Middle frontal gyrus (tissue), 1 donor: ENCODE measurements at regions not wholly inside any gene's neighbourhood (a gene's known extent, or its start where the extent isn't known, plus 50 kb on each side); places are given as distances from the start of the nearest gene placed in this dataset.
"Not testable (repeated sequence)": the region's sequence is repeated elsewhere in the genome, so short reads cannot be mapped to it uniquely, and the experiment has no call there.

Experiments used
- DNase-seq: peaks from one replicate; pipeline ENCODE4 v3.0.0-alpha.2; 2015; ENCODE audit warnings: low spot score; ENCODE audit errors: extremely low spot score

GRCh38 chr7:156516791-156517378, 123.7 kb upstream of the RNF32 start:
- no peak for DNase-seq

- no peak for DNase-seq
These were observed 124.4 kb upstream of the RNF32 start for GRCh38 chr7:156515911-156516790.

GRCh38 chr7:156514851-156515250, 125.7 kb upstream of the RNF32 start:
- DNase-seq, result no peak

GRCh38 chr7:156511426-156511825, 129.1 kb upstream of the RNF32 start:
- DNase-seq, result no peak

GRCh38 chr7:156510966-156511365, 129.6 kb upstream of the RNF32 start:
- DNase-seq, result no peak

- DNase-seq, result no peak
These were observed 131.4 kb upstream of the RNF32 start for GRCh38 chr7:156509216-156509615.

- DNase-seq, result no peak
These were observed 134.7 kb upstream of the RNF32 start for GRCh38 chr7:156505876-156506275.

- no peak for DNase-seq
These were observed 135.7 kb upstream of the RNF32 start for GRCh38 chr7:156504687-156505545.

- DNase-seq, result no peak
These were observed 136.6 kb upstream of the RNF32 start for GRCh38 chr7:156504006-156504405.

GRCh38 chr7:156503196-156503595, 137.4 kb upstream of the RNF32 start:
- DNase-seq, result no peak

- DNase-seq, result not testable (repeated sequence)
These were observed 138.8 kb upstream of the RNF32 start for GRCh38 chr7:156501815-156502214.

GRCh38 chr7:156499247-156499881, 141.2 kb upstream of the RNF32 start:
- no peak for DNase-seq

- no peak for DNase-seq
These were observed 142.6 kb upstream of the RNF32 start for GRCh38 chr7:156497776-156498509.

- no peak for DNase-seq
These were observed 143.7 kb upstream of the RNF32 start for GRCh38 chr7:156496865-156497264.

GRCh38 chr7:156496363-156496769, 144.2 kb upstream of the RNF32 start:
- DNase-seq, result no peak

GRCh38 chr7:156494960-156495359, 145.6 kb upstream of the RNF32 start:
- no peak for DNase-seq

GRCh38 chr7:156493942-156494341, 146.6 kb upstream of the RNF32 start:
- DNase-seq, result no peak

GRCh38 chr7:156492170-156492569, 148.4 kb upstream of the RNF32 start:
- no peak for DNase-seq

- no peak for DNase-seq
These were observed 149.1 kb upstream of the RNF32 start for GRCh38 chr7:156491435-156491834.

- DNase-seq, result no peak
These were observed 150.4 kb upstream of the RNF32 start for GRCh38 chr7:156490021-156490800.
